GM13977 (cell line): ENCODE measurements at regions not wholly inside any gene's neighbourhood (a gene's known extent, or its start where the extent isn't known, plus 50 kb on each side); places are given as distances from the start of the nearest gene placed in this dataset.
"Not testable (repeated sequence)": the region's sequence is repeated elsewhere in the genome, so short reads cannot be mapped to it uniquely, and the experiment has no call there.

Experiments
- DNase-seq: peaks from one replicate; pipeline ENCODE4 v3.0.0; 2012; ENCODE audit warnings: low spot score
- CTCF ChIP-seq: IDR thresholded peaks from 2 replicates; pipeline ENCODE4 v1.5.1; 2012; ENCODE audit warnings: mild to moderate bottlenecking, control low read depth; ENCODE audit not compliant: insufficient read depth; ENCODE audit errors: extremely low read depth, missing control alignments
- in situ Hi-C: fragments of 300-500 bp; cut with MboI; formaldehyde crosslinking; loops from one replicate; pipeline ENCODE4 v1.12.0; 2022; ENCODE audit warnings: low sequenced_read_pairs, low pct_unique_long_range_greater_than_20kb, mixed read lengths, inconsistent platforms; ENCODE audit not compliant: unreplicated experiment

GRCh38 chr7:81187753-81188152, 268.9 kb upstream of the SEMA3C start:
- no peak for TF ChIP-seq CTCF
- DNase-seq = no peak
- in situ Hi-C loops = no loop called here

- TF ChIP-seq CTCF = no peak
- no peak for DNase-seq
- in situ Hi-C loops = no loop called here
Measured at GRCh38 chr7:81186691-81187090, 267.8 kb upstream of the SEMA3C start.

- no peak for DNase-seq
- in situ Hi-C loops = no loop called here
- TF ChIP-seq CTCF = no peak
Measured at GRCh38 chr7:81185072-81185471, 266.2 kb upstream of the SEMA3C start.

- no peak for DNase-seq
- no peak for TF ChIP-seq CTCF
- in situ Hi-C loops = no loop called here
Measured at GRCh38 chr7:81183326-81183725, 264.5 kb upstream of the SEMA3C start.

GRCh38 chr7:81182056-81182455, 263.2 kb upstream of the SEMA3C start:
- DNase-seq, in situ Hi-C loops: not testable (repeated sequence)

- DNase-seq = no peak
- in situ Hi-C loops = no loop called here
- no peak for TF ChIP-seq CTCF
Measured at GRCh38 chr7:81181066-81181465, 262.2 kb upstream of the SEMA3C start.

GRCh38 chr7:81180573-81180972, 261.7 kb upstream of the SEMA3C start:
- DNase-seq = no peak
- in situ Hi-C loops = no loop called here
- no peak for TF ChIP-seq CTCF
